PC-9 (cell line): ENCODE measurements at regions not wholly inside any gene's neighbourhood (a gene's known extent, or its start where the extent isn't known, plus 50 kb on each side); places are given as distances from the start of the nearest gene placed in this dataset.

ENCODE experiments used
- EZH2 ChIP-seq: fragments of 200-600 bp; sonication (generic); IDR thresholded peaks from 2 replicates; pipeline ENCODE4 v1.8.0; 2017; ENCODE audit warnings: antibody characterized with exemption, low read depth
- TF ChIP-seq, protein P1 (sequence below): fragments of 200-600 bp; sonication (generic); conservative IDR thresholded peaks from 2 replicates; pipeline ENCODE4 v1.6.1; 2017; ENCODE audit warnings: mixed run types, antibody characterized with exemption, mild to moderate bottlenecking, moderate library complexity

- TF ChIP-seq, protein P1, sequence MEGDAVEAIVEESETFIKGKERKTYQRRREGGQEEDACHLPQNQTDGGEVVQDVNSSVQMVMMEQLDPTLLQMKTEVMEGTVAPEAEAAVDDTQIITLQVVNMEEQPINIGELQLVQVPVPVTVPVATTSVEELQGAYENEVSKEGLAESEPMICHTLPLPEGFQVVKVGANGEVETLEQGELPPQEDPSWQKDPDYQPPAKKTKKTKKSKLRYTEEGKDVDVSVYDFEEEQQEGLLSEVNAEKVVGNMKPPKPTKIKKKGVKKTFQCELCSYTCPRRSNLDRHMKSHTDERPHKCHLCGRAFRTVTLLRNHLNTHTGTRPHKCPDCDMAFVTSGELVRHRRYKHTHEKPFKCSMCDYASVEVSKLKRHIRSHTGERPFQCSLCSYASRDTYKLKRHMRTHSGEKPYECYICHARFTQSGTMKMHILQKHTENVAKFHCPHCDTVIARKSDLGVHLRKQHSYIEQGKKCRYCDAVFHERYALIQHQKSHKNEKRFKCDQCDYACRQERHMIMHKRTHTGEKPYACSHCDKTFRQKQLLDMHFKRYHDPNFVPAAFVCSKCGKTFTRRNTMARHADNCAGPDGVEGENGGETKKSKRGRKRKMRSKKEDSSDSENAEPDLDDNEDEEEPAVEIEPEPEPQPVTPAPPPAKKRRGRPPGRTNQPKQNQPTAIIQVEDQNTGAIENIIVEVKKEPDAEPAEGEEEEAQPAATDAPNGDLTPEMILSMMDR = no peak
- TF ChIP-seq EZH2 = no peak
Measured at GRCh38 chr6:156065849-156066248, 610.2 kb upstream of the NOX3 start.
